ENCODE measurements at regions not wholly inside any gene's neighbourhood (a gene's known extent, or its start where the extent isn't known, plus 50 kb on each side); places are given as distances from the start of the nearest gene placed in this dataset.

GRCh38 chr18:33914399-33914798, 310.3 kb downstream of the NOL4 start:
- no peaks in the 10 kb centered on the region for H3K9me3 ChIP-seq (ENCODE audit: low read depth)
- no peaks in the 10 kb centered on the region for H3K79me2 ChIP-seq
- H3K27ac ChIP-seq = no peak overlapping the region
- H3K4me1 ChIP-seq (ENCODE audit: insufficient read depth) = no peaks in the 10 kb centered on the region
- H3K4me2 ChIP-seq = no peak overlapping the region
- no peaks in the 10 kb centered on the region for H3K36me3 ChIP-seq (replicated peaks; ENCODE audit: insufficient read depth, low read depth)
- no peak overlapping the region for H3K4me3 ChIP-seq
- no peak overlapping the region for H2AFZ ChIP-seq
- H4K20me1 ChIP-seq (ENCODE audit: insufficient read depth, poor library complexity, severe bottlenecking) = no peaks in the 10 kb centered on the region
- H3K9me2 ChIP-seq (replicated peaks; ENCODE audit: insufficient read depth) = no peaks in the 10 kb centered on the region
- DNase-seq (ENCODE audit: low spot score) = no peak
- TF ChIP-seq EZH2 (IDR thresholded peaks at IDR 0.05; ENCODE audit: borderline replicate concordance) (no peak), EZH2phosphoT487 (IDR thresholded peaks at IDR 0.05; ENCODE audit: low read depth, severe bottlenecking, unreplicated experiment) (no peak)
- TF ChIP-seq, protein P1, sequence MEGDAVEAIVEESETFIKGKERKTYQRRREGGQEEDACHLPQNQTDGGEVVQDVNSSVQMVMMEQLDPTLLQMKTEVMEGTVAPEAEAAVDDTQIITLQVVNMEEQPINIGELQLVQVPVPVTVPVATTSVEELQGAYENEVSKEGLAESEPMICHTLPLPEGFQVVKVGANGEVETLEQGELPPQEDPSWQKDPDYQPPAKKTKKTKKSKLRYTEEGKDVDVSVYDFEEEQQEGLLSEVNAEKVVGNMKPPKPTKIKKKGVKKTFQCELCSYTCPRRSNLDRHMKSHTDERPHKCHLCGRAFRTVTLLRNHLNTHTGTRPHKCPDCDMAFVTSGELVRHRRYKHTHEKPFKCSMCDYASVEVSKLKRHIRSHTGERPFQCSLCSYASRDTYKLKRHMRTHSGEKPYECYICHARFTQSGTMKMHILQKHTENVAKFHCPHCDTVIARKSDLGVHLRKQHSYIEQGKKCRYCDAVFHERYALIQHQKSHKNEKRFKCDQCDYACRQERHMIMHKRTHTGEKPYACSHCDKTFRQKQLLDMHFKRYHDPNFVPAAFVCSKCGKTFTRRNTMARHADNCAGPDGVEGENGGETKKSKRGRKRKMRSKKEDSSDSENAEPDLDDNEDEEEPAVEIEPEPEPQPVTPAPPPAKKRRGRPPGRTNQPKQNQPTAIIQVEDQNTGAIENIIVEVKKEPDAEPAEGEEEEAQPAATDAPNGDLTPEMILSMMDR (IDR thresholded peaks at IDR 0.05; ENCODE audit: poor library complexity) = no peak
- no peaks in the 10 kb centered on the region for H3K27me3 ChIP-seq

DNA sequence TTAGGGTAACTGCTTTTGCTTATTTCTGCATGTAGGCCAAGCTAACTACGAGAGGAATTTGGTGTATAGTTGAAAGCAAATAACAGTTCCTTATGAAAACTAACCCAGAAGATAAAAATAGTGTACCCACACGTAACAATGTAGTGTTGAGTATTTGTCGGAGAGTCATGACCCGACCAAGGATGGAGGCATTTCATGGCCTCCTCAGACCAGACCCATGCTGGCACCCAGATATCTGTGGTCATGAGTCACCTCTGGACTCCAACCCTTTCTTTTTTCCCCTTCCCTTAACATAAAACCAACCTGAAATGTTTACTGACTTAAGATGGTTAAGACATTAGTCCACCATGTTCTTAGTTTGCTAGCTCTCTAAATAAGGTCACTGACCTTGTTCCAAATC, 318.7 kb downstream of the NOL4 start:
- H3K9me2 ChIP-seq (replicated peaks; ENCODE audit: insufficient read depth) = no peaks in the 10 kb centered on the region
- no peak for TF ChIP-seq EZH2 (IDR thresholded peaks at IDR 0.05; ENCODE audit: borderline replicate concordance)
- TF ChIP-seq, protein P1 (IDR thresholded peaks at IDR 0.05; ENCODE audit: poor library complexity) = no peak
- TF ChIP-seq EZH2phosphoT487 (IDR thresholded peaks at IDR 0.05; ENCODE audit: low read depth, severe bottlenecking, unreplicated experiment) = no peak
- H3K27me3 ChIP-seq = no peaks in the 10 kb centered on the region
- 85% methylated on average over 4 of the region's 4 CpGs for WGBS (ENCODE audit: low lambda C conversion rate, missing lambda C conversion rate)
- no peaks in the 10 kb centered on the region for H3K79me2 ChIP-seq
- no peaks in the 10 kb centered on the region for H3K4me1 ChIP-seq (ENCODE audit: insufficient read depth)
- peaks cover 3% of the 10 kb centered on the region for H3K9me3 ChIP-seq (ENCODE audit: low read depth)
- H3K27ac ChIP-seq = no peak overlapping the region
- no peak overlapping the region for H2AFZ ChIP-seq
- no peak overlapping the region for H3K4me3 ChIP-seq
- H3K36me3 ChIP-seq (replicated peaks; ENCODE audit: insufficient read depth, low read depth) = no peaks in the 10 kb centered on the region
- DNase-seq (ENCODE audit: low spot score) = no peak
- no peaks in the 10 kb centered on the region for H4K20me1 ChIP-seq (ENCODE audit: insufficient read depth, poor library complexity, severe bottlenecking)
- H3K4me2 ChIP-seq = no peak overlapping the region

DNA sequence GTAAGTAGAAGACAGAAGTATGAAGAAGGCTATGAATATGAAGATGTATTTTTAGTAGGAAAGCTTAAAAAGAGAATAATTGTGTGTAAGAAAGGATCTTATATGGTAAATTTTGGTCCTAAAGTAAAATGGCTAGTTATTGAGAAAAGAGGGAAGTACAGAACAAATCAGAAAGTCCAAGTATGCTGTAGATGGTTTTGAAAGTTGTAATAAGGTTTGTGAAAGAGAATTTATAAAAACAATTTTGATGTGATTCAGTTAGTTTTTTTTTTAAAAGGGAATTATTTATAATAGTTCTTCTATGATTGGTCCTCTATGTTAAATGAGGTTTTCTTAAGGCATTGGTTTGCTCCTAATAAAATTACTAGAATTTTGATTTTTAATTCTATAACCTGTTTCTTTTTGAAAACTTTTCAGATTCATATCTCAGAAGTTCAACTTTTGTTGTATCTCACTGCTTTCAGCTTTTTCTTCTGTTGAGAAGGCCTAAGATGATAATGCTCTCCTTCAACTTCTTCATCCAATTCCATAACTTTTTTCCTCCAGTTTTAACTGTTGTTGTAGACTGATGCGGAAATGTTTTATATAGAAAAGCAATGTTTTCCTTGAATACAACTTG, 322.7 kb downstream of the NOL4 start:
- H3K4me3 ChIP-seq = no peak overlapping the region
- H3K9me3 ChIP-seq (ENCODE audit: low read depth) = peaks cover 3% of the 10 kb centered on the region
- no peaks in the 10 kb centered on the region for H3K36me3 ChIP-seq (replicated peaks; ENCODE audit: insufficient read depth, low read depth)
- no peak overlapping the region for H3K27ac ChIP-seq
- H3K9me2 ChIP-seq (replicated peaks; ENCODE audit: insufficient read depth) = no peaks in the 10 kb centered on the region
- WGBS (ENCODE audit: low lambda C conversion rate, missing lambda C conversion rate) = 92% methylated on average over 1 of the region's 1 CpG
- no peaks in the 10 kb centered on the region for H3K27me3 ChIP-seq
- no peaks in the 10 kb centered on the region for H3K4me1 ChIP-seq (ENCODE audit: insufficient read depth)
- TF ChIP-seq EZH2 (IDR thresholded peaks at IDR 0.05; ENCODE audit: borderline replicate concordance) (no peak), EZH2phosphoT487 (IDR thresholded peaks at IDR 0.05; ENCODE audit: low read depth, severe bottlenecking, unreplicated experiment) (no peak)
- TF ChIP-seq, protein P1 (IDR thresholded peaks at IDR 0.05; ENCODE audit: poor library complexity) = no peak
- no peaks in the 10 kb centered on the region for H4K20me1 ChIP-seq (ENCODE audit: insufficient read depth, poor library complexity, severe bottlenecking)
- H3K4me2 ChIP-seq = no peak overlapping the region
- DNase-seq (ENCODE audit: low spot score) = no peak
- H3K79me2 ChIP-seq = no peaks in the 10 kb centered on the region
- H2AFZ ChIP-seq = no peak overlapping the region

GRCh38 chr18:33900638-33901037, 322.6 kb downstream of the ASXL3 start:
- Histone ChIP-seq H3K36me3 (replicated peaks; ENCODE audit: insufficient read depth, low read depth) (no peaks in the 10 kb centered on the region), H3K4me3 (no peak overlapping the region), H3K9me2 (replicated peaks; ENCODE audit: insufficient read depth) (no peaks in the 10 kb centered on the region), H3K4me1 (ENCODE audit: insufficient read depth) (no peaks in the 10 kb centered on the region), H4K20me1 (ENCODE audit: insufficient read depth, poor library complexity, severe bottlenecking) (no peaks in the 10 kb centered on the region), H3K27me3 (no peaks in the 10 kb centered on the region), H3K9me3 (ENCODE audit: low read depth) (peaks cover 3% of the 10 kb centered on the region), H2AFZ (no peak overlapping the region), H3K27ac (no peak overlapping the region), H3K79me2 (no peaks in the 10 kb centered on the region), H3K4me2 (no peak overlapping the region)
- no peak for DNase-seq (ENCODE audit: low spot score)
- TF ChIP-seq, protein P1 (IDR thresholded peaks at IDR 0.05; ENCODE audit: poor library complexity) = no peak
- TF ChIP-seq EZH2phosphoT487 (IDR thresholded peaks at IDR 0.05; ENCODE audit: low read depth, severe bottlenecking, unreplicated experiment) (no peak), EZH2 (IDR thresholded peaks at IDR 0.05; ENCODE audit: borderline replicate concordance) (no peak)
- 94% methylated on average over 1 of the region's 1 CpG for WGBS (ENCODE audit: low lambda C conversion rate, missing lambda C conversion rate)

Measured in hepatocyte (in vitro differentiated cells).